ENCODE measurements at regions not wholly inside any gene's neighbourhood (a gene's known extent, or its start where the extent isn't known, plus 50 kb on each side); places are given as distances from the start of the nearest gene placed in this dataset.

DNA sequence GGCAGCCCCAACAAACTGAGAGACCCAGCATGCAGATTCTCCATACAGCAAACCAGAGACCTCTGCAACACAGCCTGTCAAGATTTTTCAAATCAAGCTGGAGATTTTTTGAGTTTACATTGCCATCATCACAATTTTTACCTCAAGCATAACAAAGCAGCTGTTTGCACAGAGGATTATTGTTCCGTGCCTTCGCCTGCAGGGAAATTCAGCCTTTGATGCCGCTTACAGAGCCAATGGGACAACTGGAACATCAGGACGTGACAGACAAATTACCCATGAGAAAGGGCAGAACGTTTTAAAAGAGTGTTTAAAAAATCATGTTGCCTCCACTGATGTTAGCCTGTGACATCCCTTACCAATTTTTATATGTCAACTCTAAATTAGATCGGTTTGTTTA is 363.7 kb downstream of the FBXW7 start:
- WGBS, 5 donors: 71 to 86% (median 84%) methylated on average over 6 of the region's 6 CpGs
- intact Hi-C loops (cut with DNase I; ENCODE audit: low total_unique reads): no loop called here
- H3K4me1 ChIP-seq: no peaks in the 10 kb centered on the region
- no peak overlapping the region for H3K4me3 ChIP-seq
- no peaks in the 10 kb centered on the region for H3K36me3 ChIP-seq
- DNase-seq: no peak
- TF ChIP-seq, protein P1, sequence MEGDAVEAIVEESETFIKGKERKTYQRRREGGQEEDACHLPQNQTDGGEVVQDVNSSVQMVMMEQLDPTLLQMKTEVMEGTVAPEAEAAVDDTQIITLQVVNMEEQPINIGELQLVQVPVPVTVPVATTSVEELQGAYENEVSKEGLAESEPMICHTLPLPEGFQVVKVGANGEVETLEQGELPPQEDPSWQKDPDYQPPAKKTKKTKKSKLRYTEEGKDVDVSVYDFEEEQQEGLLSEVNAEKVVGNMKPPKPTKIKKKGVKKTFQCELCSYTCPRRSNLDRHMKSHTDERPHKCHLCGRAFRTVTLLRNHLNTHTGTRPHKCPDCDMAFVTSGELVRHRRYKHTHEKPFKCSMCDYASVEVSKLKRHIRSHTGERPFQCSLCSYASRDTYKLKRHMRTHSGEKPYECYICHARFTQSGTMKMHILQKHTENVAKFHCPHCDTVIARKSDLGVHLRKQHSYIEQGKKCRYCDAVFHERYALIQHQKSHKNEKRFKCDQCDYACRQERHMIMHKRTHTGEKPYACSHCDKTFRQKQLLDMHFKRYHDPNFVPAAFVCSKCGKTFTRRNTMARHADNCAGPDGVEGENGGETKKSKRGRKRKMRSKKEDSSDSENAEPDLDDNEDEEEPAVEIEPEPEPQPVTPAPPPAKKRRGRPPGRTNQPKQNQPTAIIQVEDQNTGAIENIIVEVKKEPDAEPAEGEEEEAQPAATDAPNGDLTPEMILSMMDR (IDR thresholded peaks at IDR 0.05 in 8 of 11, conservative IDR thresholded peaks at IDR 0.05 in 3 of 11): no peak
- TF ChIP-seq POLR2A (IDR thresholded peaks at IDR 0.05): no peak
- TF ChIP-seq POLR2AphosphoS5 (IDR thresholded peaks at IDR 0.05): no peak
- H3K9me3 ChIP-seq: no peaks in the 10 kb centered on the region
- H3K27me3 ChIP-seq (replicated peaks in 1 of 7): no peaks in the 10 kb centered on the region
- no peak overlapping the region for H3K27ac ChIP-seq

DNA sequence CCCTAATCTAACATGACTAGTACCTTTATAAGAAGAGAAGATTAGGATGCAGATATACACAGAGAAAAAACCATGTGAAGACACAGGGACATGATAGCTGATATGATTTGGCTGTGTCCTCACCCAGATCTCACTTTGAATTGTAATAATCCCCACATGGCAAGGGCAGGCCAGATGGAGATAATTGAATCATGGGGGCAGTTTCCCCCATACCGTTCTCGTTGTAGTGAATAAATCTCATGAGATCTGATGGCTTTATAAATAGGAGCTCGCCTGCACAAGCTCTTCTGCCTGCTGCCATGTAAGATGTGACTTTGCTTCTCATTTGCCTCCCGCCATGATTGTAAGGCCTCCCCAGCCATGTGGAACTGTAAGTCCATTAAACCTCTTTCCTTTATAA is 364.3 kb downstream of the FBXW7 start:
- Histone ChIP-seq H3K4me1 (no peaks in the 10 kb centered on the region), H3K9me3 (no peaks in the 10 kb centered on the region), H3K27ac (no peak overlapping the region), H3K27me3 (replicated peaks in 1 of 7) (no peaks in the 10 kb centered on the region), H3K4me3 (no peak overlapping the region), H3K36me3 (no peaks in the 10 kb centered on the region)
- intact Hi-C loops (cut with DNase I; ENCODE audit: low total_unique reads): no loop called here
- DNase-seq: no peak
- WGBS, 5 donors: 70 to 96% (median 90%) methylated on average over 4 of the region's 4 CpGs
- TF ChIP-seq, protein P1 (IDR thresholded peaks at IDR 0.05 in 8 of 11, conservative IDR thresholded peaks at IDR 0.05 in 3 of 11): no peak
- TF ChIP-seq POLR2A (IDR thresholded peaks at IDR 0.05) (no peak), POLR2AphosphoS5 (IDR thresholded peaks at IDR 0.05) (no peak)

DNA sequence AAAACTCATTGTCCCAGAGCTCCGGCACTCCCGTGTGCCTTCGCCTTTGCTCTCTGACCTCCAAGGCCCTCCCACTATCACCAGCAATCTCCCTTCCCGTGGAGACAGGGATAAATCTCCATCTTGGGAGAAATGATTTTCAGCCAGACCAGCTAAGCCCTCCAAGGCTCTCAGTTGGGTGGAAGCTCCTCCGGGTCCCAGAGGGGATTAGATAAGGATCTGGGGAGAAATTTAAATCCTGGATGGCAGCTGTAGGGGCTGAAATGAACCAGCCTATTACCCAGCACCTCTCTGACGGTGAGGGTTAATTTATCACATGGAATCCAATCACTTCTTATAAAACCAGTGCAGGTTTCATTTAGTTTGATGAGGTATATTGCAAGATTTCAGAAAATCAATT is 366.2 kb downstream of the FBXW7 start:
- H3K9me3 ChIP-seq: no peaks in the 10 kb centered on the region
- no peak for DNase-seq
- no peak for TF ChIP-seq POLR2A (IDR thresholded peaks at IDR 0.05)
- TF ChIP-seq, protein P1 (IDR thresholded peaks at IDR 0.05 in 8 of 11, conservative IDR thresholded peaks at IDR 0.05 in 3 of 11): no peak
- TF ChIP-seq POLR2AphosphoS5 (IDR thresholded peaks at IDR 0.05): no peak
- WGBS, 5 donors: 58 to 68% (median 62%) methylated on average over 6 of the region's 6 CpGs
- H3K4me3 ChIP-seq: no peak overlapping the region
- intact Hi-C loops (cut with DNase I; ENCODE audit: low total_unique reads): no loop called here
- H3K27me3 ChIP-seq (replicated peaks in 1 of 7): no peaks in the 10 kb centered on the region
- no peak overlapping the region for H3K27ac ChIP-seq
- no peaks in the 10 kb centered on the region for H3K36me3 ChIP-seq
- H3K4me1 ChIP-seq: no peaks in the 10 kb centered on the region

DNA sequence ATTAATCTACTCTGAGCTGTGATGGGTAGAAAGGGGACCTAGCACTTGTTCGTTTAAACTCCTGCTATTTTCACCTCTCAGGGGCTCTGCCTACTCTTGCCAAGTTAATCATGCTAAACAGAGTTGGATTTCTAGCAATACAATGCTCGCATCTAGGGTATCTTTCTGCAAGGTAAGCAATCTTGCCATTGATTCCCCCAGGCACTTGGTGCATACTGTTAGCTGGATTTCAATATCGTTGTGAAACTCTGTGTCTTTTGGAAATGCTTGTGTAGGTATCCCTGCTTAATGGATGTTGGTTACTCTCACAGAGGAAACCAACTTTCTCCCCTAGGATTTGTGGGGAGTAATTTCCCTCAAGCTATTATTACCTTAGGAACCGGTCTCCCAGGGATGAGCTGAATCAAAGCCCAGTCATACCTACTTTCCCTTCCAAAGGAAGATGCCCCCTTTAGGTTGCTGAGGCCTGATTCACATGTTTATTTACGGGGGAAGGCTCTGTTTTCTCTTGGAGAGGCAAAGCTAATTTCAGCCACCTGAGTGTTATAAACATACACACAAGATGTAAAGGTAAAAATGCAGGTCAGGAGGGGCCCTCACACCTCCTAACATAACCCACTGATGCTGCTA is 366.8 kb downstream of the FBXW7 start:
- Histone ChIP-seq H3K9me3 (no peaks in the 10 kb centered on the region), H3K4me3 (no peak overlapping the region), H3K4me1 (no peaks in the 10 kb centered on the region), H3K27me3 (replicated peaks in 1 of 7) (peaks cover 0 to 3% (median 0%) of the 10 kb centered on the region in 7 donors), H3K36me3 (no peaks in the 10 kb centered on the region), H3K27ac (no peak overlapping the region)
- DNase-seq: no peak
- TF ChIP-seq POLR2AphosphoS5 (IDR thresholded peaks at IDR 0.05): no peak
- TF ChIP-seq, protein P1 (IDR thresholded peaks at IDR 0.05 in 8 of 11, conservative IDR thresholded peaks at IDR 0.05 in 3 of 11): no peak
- no peak for TF ChIP-seq POLR2A (IDR thresholded peaks at IDR 0.05)
- intact Hi-C loops (cut with DNase I; ENCODE audit: low total_unique reads): no loop called here
- WGBS, 5 donors: 74 to 82% (median 76%) methylated on average over 5 of the region's 5 CpGs
